GM18502 (cell line): ENCODE measurements at regions not wholly inside any gene's neighbourhood (a gene's known extent, or its start where the extent isn't known, plus 50 kb on each side); places are given as distances from the start of the nearest gene placed in this dataset.

ENCODE experiments used
- ATAC-seq: cut with Tn5 transposase; IDR thresholded peaks from one replicate; pipeline ENCODE4 v1.9.1; 2021; ENCODE audit warnings: mild to moderate bottlenecking; ENCODE audit not compliant: unreplicated experiment, poor library complexity

DNA sequence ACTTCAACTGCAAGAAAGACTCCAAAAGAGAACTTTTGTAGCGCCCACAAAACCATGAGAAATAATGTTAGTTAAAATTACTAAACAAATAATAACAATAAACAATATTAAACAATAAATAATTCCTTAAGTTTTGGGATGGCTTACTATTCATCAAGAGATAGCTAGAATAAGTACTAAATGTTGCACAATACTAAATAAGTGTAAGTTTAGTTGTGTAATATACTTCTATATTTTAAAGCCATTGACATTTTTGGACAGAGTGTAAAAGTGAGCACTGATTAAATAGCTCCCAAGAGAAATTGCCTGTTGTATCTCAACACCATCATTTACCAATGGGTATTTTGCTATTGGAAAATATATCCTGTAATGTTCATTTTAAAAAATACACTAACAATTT is 166.7 kb downstream of the ALG10 start:
- ATAC-seq = no peak

DNA sequence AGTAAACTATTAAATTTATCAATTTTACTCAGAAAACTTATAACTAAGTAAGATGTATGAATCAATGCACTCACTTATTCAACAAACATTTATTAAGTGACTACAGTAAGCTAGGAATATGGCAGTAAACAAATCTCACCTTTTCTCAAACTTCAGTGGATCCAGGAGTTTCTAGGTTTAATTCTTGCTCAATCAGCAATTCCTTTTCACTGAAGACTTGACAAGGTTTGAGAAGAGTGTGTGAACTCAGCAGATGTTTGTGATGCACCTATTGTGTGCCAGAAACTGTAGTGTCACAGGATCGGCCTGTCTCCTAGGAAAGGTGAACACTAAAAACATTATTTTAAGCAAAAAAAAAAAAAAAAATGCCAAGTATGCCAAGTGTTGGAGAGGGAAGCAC is 167.8 kb downstream of the ALG10 start:
- no peak for ATAC-seq

DNA sequence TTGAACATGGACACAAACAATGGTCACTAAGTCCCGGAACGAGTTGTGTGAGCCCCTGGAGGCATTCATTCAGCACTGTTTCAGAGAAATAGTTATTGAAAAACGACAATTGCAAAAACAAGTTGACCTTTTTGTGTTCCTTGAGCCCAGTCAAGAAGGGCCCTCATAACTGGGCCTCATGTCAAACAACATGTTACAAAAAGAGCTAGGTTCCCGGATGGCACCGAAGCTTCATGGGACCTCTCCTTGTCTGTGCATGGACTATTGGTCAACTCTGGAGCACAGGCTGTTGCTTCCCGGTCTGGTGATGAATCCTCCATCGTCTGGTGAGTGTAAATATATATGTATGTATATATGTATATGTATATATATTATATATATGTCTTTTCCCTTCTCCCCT is 176.6 kb downstream of the ALG10 start:
- no peak for ATAC-seq

DNA sequence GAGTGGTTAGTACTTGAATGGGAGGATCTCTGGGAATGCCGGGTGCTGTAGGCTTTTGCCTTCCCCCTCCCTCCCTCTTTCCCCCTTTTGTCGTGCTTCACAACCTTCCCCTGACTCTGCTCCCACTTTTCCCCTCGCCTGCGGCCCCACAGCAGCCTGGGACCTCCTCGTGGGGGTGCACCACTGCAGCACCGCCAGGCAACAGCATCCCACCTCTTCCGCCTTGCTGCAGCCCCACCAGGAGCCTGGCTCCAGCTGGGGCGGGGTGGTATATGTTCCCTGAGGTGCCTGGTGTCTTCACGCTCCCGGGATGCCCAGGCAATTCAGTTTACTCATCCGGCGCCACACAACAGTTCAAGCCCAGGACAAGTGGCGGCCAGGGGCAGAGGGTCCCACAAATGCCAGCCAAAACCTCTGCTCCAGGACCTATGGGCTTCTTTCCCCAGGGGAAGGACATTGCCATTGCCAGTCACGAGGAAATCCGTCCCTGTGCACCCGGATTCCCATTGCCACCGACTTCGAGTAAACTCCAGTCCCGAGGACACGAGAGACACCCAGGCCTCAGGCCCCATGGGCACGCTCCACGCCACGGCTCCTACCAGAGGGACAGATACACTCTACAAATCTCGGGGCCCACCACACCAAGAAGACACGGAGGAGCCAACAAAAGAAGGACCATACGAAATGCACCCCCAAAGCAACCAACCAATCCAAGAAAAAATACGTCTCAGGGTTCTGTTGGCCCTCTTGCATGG is 181.7 kb downstream of the ALG10 start:
- ATAC-seq = no peak

DNA sequence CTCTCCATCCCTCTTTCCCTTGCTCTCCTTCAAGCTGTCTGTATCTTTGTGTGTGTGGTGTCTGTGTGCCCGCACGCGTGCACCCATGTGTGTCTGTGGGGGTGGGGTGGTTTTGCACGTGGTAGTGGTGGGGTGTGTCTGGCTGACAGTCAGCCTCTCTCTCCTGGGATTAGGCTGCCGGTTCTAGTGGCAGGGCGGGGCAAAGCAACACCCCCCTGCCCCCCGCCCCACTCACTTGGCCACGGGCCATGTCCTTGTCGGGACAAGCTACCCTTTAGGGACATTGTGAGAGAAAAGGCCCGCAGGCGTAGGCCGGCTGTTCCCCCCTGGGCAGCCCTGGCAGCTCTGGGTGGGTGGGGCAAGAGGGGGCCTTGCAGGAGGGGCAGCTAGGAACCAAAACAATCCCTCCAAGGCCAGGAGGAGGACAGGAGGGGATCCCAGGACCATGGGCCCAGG is 182.6 kb downstream of the ALG10 start:
- ATAC-seq = no peak

DNA sequence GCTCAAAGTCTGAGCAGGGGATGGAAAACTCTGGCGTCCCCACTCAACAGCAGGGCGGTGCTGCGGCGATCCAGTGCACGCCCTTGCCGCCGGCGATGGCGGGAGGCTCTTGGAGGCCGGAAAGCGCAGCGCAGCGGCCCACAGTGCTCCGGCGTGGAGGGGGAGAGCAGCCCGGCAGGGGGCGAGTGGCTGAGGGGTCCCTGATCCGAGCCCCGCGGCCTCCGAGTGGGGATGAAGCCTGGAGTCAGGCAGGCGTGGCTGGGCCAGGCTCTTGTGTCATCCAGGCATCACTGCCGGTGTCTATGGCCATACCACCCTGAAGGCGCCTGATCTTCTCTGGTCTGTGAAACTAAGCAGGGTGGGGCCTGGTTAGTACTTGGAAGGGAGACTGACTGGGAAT is 183.1 kb downstream of the ALG10 start:
- ATAC-seq = no peak

DNA sequence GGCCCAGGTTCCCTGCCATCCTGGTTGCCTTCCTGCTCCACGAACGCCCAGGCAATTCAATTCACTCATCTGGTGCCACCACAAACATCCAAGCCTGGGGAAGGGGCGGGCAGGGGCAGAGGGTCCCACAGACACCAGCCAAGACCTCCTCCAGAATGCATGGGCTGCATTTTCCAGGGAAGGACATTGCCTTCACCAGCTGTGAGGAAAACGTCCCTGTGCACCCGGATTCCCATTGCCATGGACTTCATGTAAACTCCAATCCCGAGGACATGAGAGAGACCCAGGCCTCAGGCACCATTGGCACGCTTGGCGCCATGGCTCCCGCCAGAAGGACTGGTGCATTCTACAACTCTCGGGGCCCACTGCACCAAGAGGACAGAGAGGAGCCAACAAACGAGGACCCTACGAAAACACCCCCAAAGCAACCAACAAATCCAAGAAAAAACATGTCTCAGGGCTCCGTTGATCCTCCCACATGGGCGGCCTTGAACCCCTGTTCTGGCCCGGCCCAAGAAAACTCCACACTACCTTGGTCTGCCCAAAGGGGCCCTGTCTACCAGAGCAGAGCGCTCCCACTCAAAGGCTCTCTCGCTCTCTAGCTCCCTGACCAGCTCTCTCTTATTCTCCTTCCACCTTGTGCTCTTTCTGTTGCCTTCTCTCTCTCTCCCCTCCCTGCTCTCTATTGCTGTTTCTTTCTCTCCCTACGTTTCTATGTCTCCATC is 183.9 kb downstream of the ALG10 start:
- ATAC-seq = no peak

DNA sequence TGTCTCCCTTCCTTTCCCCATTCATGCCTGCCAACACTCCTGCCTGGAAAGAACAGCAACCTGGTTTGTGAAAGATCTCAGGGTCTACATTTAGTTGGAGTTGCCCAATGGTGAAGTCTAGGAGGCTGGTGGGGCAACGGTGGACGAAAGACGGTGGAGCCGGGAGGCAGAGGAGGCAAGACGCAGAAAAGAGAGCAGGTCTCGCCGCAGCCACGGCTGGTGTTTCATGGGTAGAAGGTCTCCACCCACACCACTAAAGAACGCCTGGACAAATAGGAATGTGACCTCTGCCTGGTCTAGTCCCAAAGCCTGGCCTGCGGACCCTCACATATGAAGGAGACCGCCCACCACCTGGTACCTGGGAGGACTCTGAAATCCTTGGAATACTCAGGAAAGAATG is 185.6 kb downstream of the ALG10 start:
- no peak for ATAC-seq

DNA sequence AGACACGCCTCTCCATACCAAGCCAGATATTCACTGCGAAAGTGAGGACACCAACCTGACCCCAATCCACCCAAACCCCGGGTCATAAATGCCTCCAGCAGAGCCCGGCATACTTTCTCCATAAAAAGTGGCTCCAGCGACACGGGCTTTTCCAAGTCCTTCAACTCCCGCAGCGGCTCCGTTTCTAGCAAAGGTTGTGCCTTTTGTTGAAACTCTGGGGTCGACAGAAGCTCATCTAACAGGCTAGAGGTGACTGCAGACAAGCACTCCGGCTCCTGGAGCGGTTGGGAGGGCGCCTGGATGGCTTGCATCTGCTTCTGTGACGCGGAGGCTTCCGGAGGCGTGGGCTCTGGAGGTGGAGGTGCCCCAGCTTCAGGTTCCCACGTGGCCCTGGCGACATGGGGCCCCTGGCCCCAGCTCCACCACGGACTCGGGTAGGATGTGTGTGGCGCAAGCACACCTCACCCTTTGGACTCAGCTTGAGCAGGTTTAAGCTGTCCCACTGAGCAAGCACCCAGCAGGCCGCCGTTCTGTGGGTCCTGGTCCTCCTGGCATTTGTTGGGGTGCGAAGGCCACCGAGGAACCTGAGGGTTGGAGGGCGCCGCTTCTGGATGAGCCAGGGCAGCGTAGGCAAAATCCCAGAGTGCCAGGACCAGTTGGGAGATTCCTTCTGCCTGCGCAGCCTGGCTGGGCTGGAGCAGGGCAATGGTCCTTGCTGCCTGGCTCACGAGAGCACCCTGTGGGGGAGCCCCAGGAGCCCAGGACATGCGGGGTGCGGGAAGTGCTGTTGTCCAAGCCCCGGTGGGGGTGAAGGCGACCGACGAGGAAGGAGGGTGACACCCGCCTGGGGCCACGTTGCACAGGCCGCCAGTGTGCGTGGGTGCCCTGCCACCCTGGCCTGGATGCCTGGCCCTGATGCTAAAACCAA is 186.3 kb downstream of the ALG10 start:
- ATAC-seq = no peak

DNA sequence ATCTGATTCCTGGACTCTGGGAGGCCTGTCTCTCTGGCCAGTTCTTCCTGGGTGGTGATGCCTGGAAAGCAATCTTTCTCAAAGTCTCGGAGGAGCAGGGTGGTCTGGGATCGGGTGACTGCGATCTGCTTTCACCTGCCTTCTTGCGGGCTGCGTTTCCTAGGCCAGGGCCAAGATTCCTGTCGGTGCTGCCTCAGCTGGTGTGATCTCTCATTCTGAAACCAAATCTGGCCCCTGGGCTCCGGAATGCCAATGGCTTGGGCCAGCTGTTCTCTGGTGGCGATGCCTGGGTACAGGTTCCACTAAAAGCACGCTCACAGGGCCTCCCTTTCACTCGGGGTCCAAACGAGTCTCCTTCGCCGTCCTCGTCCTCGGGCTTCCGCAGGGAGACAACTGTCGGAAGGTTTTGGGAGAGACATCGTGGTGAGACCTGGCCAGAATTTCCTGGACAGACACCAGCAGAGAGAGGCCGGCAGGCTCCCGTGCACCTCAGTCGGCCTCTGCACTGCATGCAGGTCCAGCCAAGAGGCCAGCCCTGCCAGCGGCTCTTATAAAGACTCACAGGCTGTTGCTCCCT is 187.1 kb downstream of the ALG10 start:
- ATAC-seq = no peak

DNA sequence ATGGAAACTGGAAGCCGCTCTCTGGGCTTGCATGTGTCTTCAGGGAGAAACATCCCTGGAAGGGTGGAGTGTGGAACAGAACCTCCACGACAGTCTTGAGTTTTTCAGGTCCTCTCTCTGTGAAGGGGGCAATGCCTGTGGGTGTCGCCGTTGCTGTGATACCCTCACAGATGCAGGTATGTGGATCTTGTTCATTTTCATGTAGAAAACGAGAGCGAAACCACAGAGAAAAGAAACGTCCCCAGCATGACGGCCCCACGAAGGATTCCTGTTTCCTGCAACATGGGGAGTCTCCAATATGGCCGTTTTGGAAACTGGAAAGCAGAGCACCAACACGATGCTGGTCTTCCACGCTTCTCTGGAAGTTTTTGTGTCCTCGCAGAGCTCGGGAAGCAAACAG is 187.9 kb downstream of the ALG10 start:
- no peak for ATAC-seq

DNA sequence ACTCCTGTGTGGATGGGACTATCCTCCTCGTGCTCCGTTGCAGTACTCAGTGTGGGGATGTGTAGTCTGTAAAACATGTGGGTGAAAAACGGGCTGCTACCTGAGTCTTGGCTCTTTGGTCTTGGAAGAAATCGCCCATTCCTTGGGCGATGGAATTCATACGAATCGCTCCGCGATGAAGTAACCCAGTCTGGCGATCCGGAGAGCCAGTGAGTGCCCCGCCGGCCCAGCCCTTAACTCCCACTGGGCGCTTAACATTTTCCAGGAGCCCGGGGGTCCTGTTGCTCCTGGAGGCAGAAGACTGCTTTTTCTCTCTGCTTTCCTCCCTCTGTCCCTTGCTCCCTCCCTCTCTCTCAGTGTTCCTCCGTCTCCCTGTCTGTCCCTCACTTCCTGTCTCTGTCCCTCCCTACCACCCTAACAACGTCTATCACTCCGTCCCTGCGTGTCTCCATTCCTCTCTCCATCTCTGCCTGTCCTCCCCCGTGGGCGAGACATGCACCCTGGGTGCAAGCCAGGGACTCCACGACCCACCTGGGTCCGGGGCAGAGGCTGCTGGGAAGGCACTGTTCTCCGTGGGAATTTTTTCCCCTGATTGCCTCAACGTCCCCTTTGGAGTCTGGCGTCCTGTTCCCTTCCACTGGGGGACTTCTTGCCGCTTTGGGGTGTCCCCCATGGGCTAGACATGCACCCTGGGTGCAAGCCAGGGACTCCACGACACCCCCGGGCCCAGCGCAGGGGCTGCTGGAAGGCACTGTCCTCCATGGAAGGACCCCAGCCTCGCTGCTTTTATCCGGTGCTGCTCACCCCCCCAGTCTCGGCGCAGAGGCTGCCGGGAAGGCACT is 188.6 kb downstream of the ALG10 start:
- no peak for ATAC-seq

DNA sequence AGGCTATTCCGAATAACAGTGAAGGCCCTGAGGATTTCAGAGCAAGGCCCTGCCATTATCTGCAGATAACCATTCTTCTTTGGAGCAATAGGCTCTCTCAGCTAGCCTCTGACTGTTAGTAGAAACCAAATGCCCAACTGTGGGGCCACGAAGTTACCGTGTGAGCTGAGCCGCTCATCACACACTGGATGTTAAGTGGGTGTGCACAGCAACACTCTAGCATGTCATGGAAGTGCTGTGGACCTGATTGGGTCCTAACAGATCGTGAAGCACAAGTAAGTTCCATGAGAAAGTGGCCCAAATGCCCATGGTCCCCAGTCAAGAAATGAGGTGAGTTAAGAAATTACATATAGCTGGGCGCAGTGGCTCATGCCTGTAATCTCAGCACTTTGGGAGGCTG is 190.4 kb downstream of the ALG10 start:
- no peak for ATAC-seq

DNA sequence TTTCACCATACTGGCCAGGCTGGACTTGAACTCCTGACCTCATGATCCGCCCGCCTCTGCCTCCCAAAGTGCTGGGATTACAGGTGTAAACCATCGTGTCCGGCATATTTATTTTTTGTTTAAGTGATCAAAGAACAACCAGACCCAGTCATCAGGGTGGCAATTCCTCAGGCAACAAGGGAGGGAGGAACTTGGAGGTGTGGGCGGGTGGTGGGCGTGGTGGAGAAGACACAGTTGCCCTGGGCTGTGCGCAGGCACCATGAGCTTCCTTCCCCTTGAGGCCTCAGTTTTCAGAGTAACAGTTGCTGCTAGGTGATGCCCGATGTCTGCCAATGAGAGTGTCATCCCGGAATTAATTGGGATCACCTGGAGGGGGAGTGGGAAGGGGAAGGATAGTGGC is 191.7 kb downstream of the ALG10 start:
- no peak for ATAC-seq

DNA sequence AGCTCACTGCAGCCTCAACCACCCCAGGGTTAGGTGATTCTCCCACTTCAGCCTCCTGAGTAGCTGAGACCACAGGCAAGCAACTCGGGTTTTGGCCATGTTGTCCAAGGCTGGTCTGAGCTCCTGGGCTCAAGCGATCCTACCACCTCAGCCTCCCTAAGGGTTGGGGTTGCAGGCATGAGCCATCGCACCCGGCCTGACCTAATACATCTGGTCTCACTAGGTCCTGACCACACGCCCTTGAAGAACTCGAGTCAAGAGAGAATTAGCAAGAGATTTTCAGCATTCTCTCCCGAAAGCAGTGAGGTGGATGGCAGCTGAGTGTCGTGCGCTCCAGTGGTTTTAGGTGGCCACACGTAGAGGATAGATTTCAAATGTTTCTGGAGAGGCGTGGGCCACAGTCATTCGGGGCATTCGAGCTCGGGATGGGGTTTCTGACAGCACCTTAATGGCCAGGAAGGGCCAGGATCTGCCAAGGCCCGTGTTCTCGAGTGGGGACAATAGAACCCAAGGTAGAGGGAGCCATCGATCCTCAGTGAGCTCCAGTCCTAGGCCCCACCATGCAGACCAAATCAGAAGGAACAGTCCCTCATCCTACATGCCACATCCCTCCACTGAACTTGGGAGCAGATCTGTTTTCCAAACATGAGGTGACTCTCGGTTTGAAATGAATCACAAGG is 193.1 kb downstream of the ALG10 start:
- ATAC-seq = no peak

DNA sequence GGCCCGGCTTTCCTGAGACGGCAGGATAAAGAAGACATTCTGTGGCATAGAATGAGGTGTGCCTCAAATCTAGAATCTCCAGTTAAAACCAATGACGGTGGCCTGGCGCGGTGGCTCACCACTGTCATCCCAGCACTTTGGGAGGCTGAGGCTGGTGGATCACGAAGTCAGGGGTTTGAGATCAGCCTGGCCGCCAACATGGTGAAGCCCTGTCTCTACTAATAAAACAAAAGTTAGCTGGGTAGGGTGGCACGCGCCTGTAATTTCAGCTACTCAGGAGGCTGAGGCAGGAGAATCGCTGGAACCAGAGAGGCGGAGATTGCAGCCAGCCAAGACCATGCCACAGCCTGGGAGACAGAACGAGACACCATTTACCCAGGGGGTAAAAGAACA is 193.6 kb downstream of the ALG10 start:
- no peak for ATAC-seq

DNA sequence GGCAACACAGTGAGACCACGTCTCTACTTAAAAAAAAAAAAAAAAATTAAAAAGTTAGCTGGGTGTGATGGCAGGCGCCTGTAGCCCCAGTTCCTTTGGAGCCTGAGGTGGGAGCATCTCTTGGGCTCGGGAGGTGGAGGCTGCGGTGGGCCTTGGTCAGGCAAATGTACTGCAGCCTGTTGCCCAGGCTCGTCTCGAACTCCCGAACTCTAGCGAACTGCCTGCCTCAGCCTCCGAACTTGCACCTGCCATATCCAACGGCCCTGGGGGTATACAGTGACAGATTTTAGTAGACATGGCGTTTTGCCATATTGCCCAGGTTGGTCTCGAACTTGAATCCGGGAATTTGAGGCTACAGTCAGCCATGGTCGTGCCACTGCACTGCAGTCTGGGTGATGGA is 195.4 kb downstream of the ALG10 start:
- ATAC-seq = no peak

DNA sequence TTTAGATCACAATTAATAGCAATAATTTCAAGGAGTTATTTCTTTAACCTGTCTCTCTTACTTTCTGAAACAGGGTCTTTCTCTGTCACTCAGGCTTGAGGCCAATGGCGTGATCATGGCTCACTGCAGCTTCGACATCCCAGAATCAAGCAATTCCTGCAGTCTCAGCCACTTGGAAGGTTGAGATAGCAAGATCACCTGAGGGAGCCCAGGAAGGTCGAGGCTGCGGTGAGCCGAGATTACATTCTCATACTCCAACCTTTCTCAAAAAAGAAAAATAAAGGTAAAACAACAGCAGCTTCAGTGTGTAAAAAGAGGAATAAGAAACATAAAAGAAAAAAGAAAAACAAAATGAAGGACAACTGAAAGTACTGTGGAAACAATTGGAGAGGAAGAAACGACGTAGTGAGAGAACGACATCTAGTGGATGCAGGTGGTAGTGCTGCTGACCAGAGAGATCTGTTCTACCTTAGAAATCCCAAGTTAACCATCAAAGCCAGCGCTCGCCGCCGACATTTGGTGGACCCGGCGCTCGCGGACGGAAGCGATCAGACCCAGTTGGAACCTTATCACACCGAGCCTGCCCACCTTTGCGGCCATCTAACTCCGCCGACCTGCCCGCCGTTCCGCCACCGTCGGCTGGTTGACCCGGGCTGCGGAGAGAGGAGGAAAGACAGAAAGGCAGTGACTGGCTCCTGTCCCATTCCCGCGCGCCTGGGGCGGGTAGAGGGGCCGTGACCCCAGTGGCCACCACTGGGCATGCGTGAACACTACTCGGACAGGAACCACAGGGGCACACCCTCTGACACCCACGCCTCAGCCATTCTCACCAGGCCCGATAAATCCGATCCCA is 196.1 kb downstream of the ALG10 start:
- peak; percentile 87 for ATAC-seq
